MM.1S (cell line): ENCODE measurements at regions not wholly inside any gene's neighbourhood (a gene's known extent, or its start where the extent isn't known, plus 50 kb on each side); places are given as distances from the start of the nearest gene placed in this dataset.

ENCODE experiments used
- DNase-seq: peaks from one replicate; pipeline ENCODE4 v3.0.0-alpha.2; 2015
- H2AFZ ChIP-seq: fragments of 300-600 bp; sonication (generic); 2 replicates; pipeline ENCODE4 v1.6.0; 2016; ENCODE audit warnings: antibody characterized with exemption, low read length
- H3F3A ChIP-seq: fragments of 300-600 bp; sonication (generic); 2 replicates; pipeline ENCODE4 v1.6.1; 2016; ENCODE audit warnings: mild to moderate bottlenecking, antibody characterized with exemption, low read length, moderate library complexity, mixed read lengths; ENCODE audit not compliant: insufficient read depth
- H3K27ac ChIP-seq: fragments of 300-600 bp; sonication (generic); 2 replicates; pipeline ENCODE4 v1.5.1; 2016; ENCODE audit warnings: mild to moderate bottlenecking, low read length
- H3K27me3 ChIP-seq: fragments of 300-600 bp; sonication (generic); replicated peaks from 2 replicates; pipeline ENCODE4 v1.6.0; 2016; ENCODE audit warnings: low read length; ENCODE audit not compliant: insufficient read depth
- H3K36me3 ChIP-seq: fragments of 300-600 bp; sonication (generic); replicated peaks from 2 replicates; pipeline ENCODE4 v1.6.1; 2016; ENCODE audit warnings: mild to moderate bottlenecking, low read length, mixed read lengths; ENCODE audit not compliant: insufficient read depth
- H3K4me1 ChIP-seq: fragments of 300-600 bp; sonication (generic); 2 replicates; pipeline ENCODE4 v1.6.1; 2016; ENCODE audit warnings: low read length, mixed read lengths
- H3K4me2 ChIP-seq: fragments of 300-600 bp; sonication (generic); 2 replicates; pipeline ENCODE4 v1.6.0; 2016; ENCODE audit warnings: low read depth, low read length
- H3K4me3 ChIP-seq: fragments of 300-600 bp; sonication (generic); 2 replicates; pipeline ENCODE4 v1.5.1; 2016; ENCODE audit warnings: low read length, mixed read lengths
- H3K79me2 ChIP-seq: fragments of 300-600 bp; sonication (generic); 2 replicates; pipeline ENCODE4 v1.6.1; 2016; ENCODE audit warnings: mixed run types, low read length, mixed read lengths
- H3K9ac ChIP-seq: fragments of 300-600 bp; sonication (generic); 2 replicates; pipeline ENCODE4 v1.6.1; 2016; ENCODE audit warnings: low read length, mixed read lengths
- H3K9me2 ChIP-seq: fragments of 300-600 bp; sonication (generic); replicated peaks from 2 replicates; pipeline ENCODE4 v1.6.1; 2016; ENCODE audit warnings: mild to moderate bottlenecking, low read length, mixed read lengths; ENCODE audit not compliant: insufficient read depth
- H3K9me3 ChIP-seq: fragments of 300-600 bp; sonication (generic); replicated peaks from 2 replicates; pipeline ENCODE4 v1.6.1; 2016; ENCODE audit warnings: mild to moderate bottlenecking, low read length, mixed read lengths; ENCODE audit not compliant: insufficient read depth
- H4K20me1 ChIP-seq: fragments of 300-600 bp; sonication (generic); 2 replicates; pipeline ENCODE4 v1.6.1; 2016; ENCODE audit warnings: mild to moderate bottlenecking, low read length, moderate library complexity, mixed read lengths; ENCODE audit not compliant: insufficient read depth
- CTCF ChIP-seq: fragments of 300-600 bp; sonication (generic); IDR thresholded peaks from 2 replicates; pipeline ENCODE4 v1.5.1; 2016; ENCODE audit warnings: antibody characterized with exemption, low read length, mixed read lengths
- EZH2 ChIP-seq: fragments of 300-600 bp; sonication (generic); optimal IDR thresholded peaks from 2 replicates; pipeline ENCODE3; 2017; ENCODE audit warnings: low read depth, mild to moderate bottlenecking, antibody characterized with exemption, low read length, mixed read lengths
- EZH2phosphoT487 ChIP-seq: fragments of 300-600 bp; sonication (generic); IDR thresholded peaks from 2 replicates; pipeline ENCODE4 v1.6.1; 2018; ENCODE audit warnings: antibody characterized with exemption, low read length

GRCh38 chr6:9346923-9347322 is 911.6 kb upstream of the SLC35B3 start:
- no peaks in the 10 kb centered on the region for H3K79me2 ChIP-seq
- H3K4me2 ChIP-seq: no peak overlapping the region
- no peaks in the 10 kb centered on the region for H3K9me3 ChIP-seq
- H3K36me3 ChIP-seq: no peaks in the 10 kb centered on the region
- no peak overlapping the region for H3K9ac ChIP-seq
- no peaks in the 10 kb centered on the region for H3K9me2 ChIP-seq
- H4K20me1 ChIP-seq: no peaks in the 10 kb centered on the region
- no peak for TF ChIP-seq EZH2
- no peak for TF ChIP-seq CTCF
- TF ChIP-seq EZH2phosphoT487: no peak
- H2AFZ ChIP-seq: no peak overlapping the region
- H3K27ac ChIP-seq: no peak overlapping the region
- H3K4me1 ChIP-seq: no peaks in the 10 kb centered on the region
- H3K4me3 ChIP-seq: no peak overlapping the region
- H3K27me3 ChIP-seq: no peaks in the 10 kb centered on the region
- DNase-seq: no peak
- H3F3A ChIP-seq: no peaks in the 10 kb centered on the region

DNA sequence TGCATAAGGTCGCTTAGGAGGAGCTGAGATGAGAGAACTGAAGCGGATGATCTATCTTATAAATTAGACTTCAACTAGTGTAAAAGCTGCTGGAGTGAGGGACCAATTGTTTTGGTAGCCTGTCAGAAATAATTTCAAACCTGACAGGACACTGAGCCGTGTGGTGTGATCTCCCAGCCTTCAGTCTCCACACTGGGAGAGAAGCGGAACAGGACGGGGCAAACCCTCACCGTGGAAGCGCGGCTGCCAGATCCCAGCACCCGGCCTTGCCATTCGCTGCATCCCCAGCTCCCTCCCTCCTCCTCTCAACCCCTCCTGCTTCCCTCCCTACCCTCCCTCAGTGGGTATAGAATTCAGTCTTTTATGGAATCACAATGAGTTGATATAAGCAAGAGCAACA is 900.1 kb upstream of the SLC35B3 start:
- Histone ChIP-seq H3K9me2 (no peaks in the 10 kb centered on the region), H3K27me3 (no peaks in the 10 kb centered on the region), H3K36me3 (no peaks in the 10 kb centered on the region), H3K4me2 (no peak overlapping the region), H2AFZ (no peak overlapping the region), H3K9ac (no peak overlapping the region), H4K20me1 (no peaks in the 10 kb centered on the region), H3F3A (no peaks in the 10 kb centered on the region), H3K4me3 (no peak overlapping the region), H3K4me1 (no peaks in the 10 kb centered on the region), H3K27ac (no peak overlapping the region), H3K9me3 (no peaks in the 10 kb centered on the region), H3K79me2 (no peaks in the 10 kb centered on the region)
- no peak for DNase-seq
- TF ChIP-seq EZH2phosphoT487 (no peak), CTCF (no peak), EZH2 (no peak)

- Histone ChIP-seq H3K27me3 (no peaks in the 10 kb centered on the region), H3K4me1 (no peaks in the 10 kb centered on the region), H4K20me1 (no peaks in the 10 kb centered on the region), H3K9me2 (no peaks in the 10 kb centered on the region), H3K4me3 (no peak overlapping the region), H3K36me3 (no peaks in the 10 kb centered on the region), H3F3A (no peaks in the 10 kb centered on the region), H3K79me2 (no peaks in the 10 kb centered on the region), H3K27ac (no peak overlapping the region), H3K9me3 (no peaks in the 10 kb centered on the region), H2AFZ (no peak overlapping the region), H3K9ac (no peak overlapping the region), H3K4me2 (no peak overlapping the region)
- TF ChIP-seq EZH2 (no peak), CTCF (no peak), EZH2phosphoT487 (no peak)
- no peak for DNase-seq
Observed at GRCh38 chr6:9334979-9335378, 899.6 kb upstream of the SLC35B3 start.
